ENCODE measurements at regions not wholly inside any gene's neighbourhood (a gene's known extent, or its start where the extent isn't known, plus 50 kb on each side); places are given as distances from the start of the nearest gene placed in this dataset.

DNA sequence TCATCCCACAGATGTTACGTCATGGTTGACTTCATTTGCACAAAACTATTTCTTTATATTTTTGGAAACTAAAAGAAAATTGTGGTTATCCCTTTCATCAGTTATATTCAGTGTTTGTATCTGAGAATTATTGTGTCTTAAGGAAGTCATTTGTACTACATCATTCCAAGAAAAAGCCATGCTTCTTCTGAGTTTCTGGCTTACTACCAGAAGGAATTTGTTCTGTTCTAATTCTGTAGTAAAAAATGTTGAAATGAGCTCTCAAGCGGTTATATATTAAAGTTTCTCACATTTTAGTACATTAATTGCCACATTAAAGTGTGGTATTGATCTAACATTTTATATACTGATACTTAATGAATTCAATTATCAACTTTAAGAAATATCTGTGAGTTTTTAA is 1844.5 kb downstream of the PCDH7 start (continued):
- no peak for TF ChIP-seq CHD7 (IDR thresholded peaks at IDR 0.05; ENCODE audit: insufficient replicate concordance, low read length)
- TF ChIP-seq ATF2 (IDR thresholded peaks at IDR 0.05; ENCODE audit: low read length): no peak
- no peak for TF ChIP-seq SIN3A (conservative IDR thresholded peaks at IDR 0.05 in 1 of 2, IDR thresholded peaks at IDR 0.05 in 1 of 2; ENCODE audit: low read depth in 1 of 2, low read length in 2 of 2)
- TF ChIP-seq GABPA (IDR thresholded peaks at IDR 0.05; ENCODE audit: borderline replicate concordance, insufficient read depth, low read length): no peak
- no peak for TF ChIP-seq KDM4A (IDR thresholded peaks at IDR 0.05; ENCODE audit: low read depth, low read length, severe bottlenecking)
